Lower leg skin (tissue), 4 donors: ENCODE measurements at regions not wholly inside any gene's neighbourhood (a gene's known extent, or its start where the extent isn't known, plus 50 kb on each side); places are given as distances from the start of the nearest gene placed in this dataset.
"Not testable (repeated sequence)": the region's sequence is repeated elsewhere in the genome, so short reads cannot be mapped to it uniquely, and the experiment has no call there.

ENCODE experiments used
- DNase-seq, 2 donors: peaks; one replicate each; pipeline ENCODE4 v3.0.0-alpha.2; 2019; ENCODE audit warnings: low spot score in 2 of 2
- H3K4me3 ChIP-seq: fragments of 200-600 bp; sonication (generic); 2 replicates; pipeline ENCODE4 v1.5.1; 2017; ENCODE audit warnings: mild to moderate bottlenecking, low read depth; ENCODE audit not compliant: poor library complexity, severe bottlenecking
- POLR2A ChIP-seq, 2 donors: fragments of 450-650 bp; IDR thresholded peaks; one replicate each; pipeline ENCODE4 v1.6.1; 2016 to 2017; ENCODE audit warnings: antibody characterized with exemption in 2 of 2, mild to moderate bottlenecking in 1 of 2, moderate library complexity in 1 of 2
- WGBS, 2 donors: methylation state at CpG; one replicate each; pipeline ENCODE4 v1.1.5; 2018; 5-methylcytosine and 5-hydroxymethylcytosine counted together
- intact Hi-C: fragments of 100-400 bp; cut with DNase I; formaldehyde crosslinking; loops from one replicate; pipeline ENCODE4 v1.15.0; 2023; ENCODE audit warnings: low total_unique reads
- TF ChIP-seq, protein P1 (sequence below), 3 donors: fragments of 450-650 bp; IDR thresholded peaks; one replicate each; pipeline ENCODE4 v1.5.1; 2016; ENCODE audit warnings: antibody characterized with exemption in 3 of 3, mild to moderate bottlenecking in 3 of 3, moderate library complexity in 2 of 3

GRCh38 chr7:35869810-35870209 lies 69.0 kb downstream of the SEPTIN7 start:
- DNase-seq = no peak
- 76 to 77% methylated on average over 5 of the region's 5 CpGs for WGBS, 2 donors
- no peak for TF ChIP-seq POLR2A (IDR thresholded peaks at IDR 0.05)

GRCh38 chr7:35871856-35872255 lies 71.0 kb downstream of the SEPTIN7 start:
- no peak overlapping the region for H3K4me3 ChIP-seq
- TF ChIP-seq, protein P1, sequence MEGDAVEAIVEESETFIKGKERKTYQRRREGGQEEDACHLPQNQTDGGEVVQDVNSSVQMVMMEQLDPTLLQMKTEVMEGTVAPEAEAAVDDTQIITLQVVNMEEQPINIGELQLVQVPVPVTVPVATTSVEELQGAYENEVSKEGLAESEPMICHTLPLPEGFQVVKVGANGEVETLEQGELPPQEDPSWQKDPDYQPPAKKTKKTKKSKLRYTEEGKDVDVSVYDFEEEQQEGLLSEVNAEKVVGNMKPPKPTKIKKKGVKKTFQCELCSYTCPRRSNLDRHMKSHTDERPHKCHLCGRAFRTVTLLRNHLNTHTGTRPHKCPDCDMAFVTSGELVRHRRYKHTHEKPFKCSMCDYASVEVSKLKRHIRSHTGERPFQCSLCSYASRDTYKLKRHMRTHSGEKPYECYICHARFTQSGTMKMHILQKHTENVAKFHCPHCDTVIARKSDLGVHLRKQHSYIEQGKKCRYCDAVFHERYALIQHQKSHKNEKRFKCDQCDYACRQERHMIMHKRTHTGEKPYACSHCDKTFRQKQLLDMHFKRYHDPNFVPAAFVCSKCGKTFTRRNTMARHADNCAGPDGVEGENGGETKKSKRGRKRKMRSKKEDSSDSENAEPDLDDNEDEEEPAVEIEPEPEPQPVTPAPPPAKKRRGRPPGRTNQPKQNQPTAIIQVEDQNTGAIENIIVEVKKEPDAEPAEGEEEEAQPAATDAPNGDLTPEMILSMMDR (IDR thresholded peaks at IDR 0.05) = no peak
- no peak for TF ChIP-seq POLR2A (IDR thresholded peaks at IDR 0.05)
- no peak for DNase-seq
- intact Hi-C loops = no loop called here

More at GRCh38 chr7:35869810-35870209, 69.0 kb downstream of the SEPTIN7 start:
- intact Hi-C loops = no loop called here
- H3K4me3 ChIP-seq = no peak overlapping the region

- TF ChIP-seq, protein P1 (IDR thresholded peaks at IDR 0.05) = no peak
- no peak for TF ChIP-seq POLR2A (IDR thresholded peaks at IDR 0.05)
- WGBS, 2 donors = 24 to 45% methylated on average over 1 of the region's 1 CpG
- no peak overlapping the region for H3K4me3 ChIP-seq
- DNase-seq = no peak
- intact Hi-C loops = no loop called here
Measured at GRCh38 chr7:35874886-35875285, 74.0 kb downstream of the SEPTIN7 start.

DNA sequence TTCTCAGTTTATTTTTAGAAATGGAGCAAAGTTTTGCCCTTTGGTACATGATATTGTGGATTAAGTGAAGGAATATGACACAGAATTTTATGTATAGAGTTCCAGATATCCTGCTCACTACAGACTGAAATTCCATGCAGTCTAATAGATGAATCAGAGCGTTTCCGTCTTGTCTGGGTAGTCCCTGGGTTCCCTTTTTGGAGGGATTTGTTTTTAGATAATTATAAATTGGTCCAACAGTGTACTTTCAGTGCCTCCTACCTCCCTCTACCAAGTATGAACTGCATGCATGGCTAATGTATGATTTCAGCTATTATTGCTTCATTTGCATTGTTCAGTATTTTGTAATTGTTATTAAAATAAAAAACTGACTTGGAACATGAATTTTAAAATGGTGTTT lies 74.4 kb downstream of the SEPTIN7 start:
- no peak overlapping the region for H3K4me3 ChIP-seq
- TF ChIP-seq, protein P1 (IDR thresholded peaks at IDR 0.05) = no peak
- no peak for TF ChIP-seq POLR2A (IDR thresholded peaks at IDR 0.05)
- no peak for DNase-seq
- intact Hi-C loops = no loop called here
- 47 to 53% methylated on average over 2 of the region's 2 CpGs for WGBS, 2 donors

DNA sequence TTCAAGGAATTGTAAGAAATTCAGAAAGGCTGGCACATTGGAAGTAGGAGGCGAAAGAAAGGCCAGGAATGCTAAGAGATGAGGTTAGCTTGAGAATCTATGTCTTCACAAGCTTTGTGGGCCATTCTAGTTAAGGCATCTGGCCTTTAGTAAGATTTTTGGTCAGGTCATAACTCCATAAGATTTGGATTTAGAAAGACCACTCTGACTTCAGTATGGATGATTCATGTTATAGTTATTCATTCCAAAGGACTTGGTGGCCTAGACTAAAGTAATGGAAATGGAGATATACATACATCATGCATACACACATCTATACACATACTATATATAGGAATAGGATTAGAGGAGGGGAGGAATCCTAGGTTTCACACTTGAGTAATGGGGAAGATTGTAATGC lies 77.5 kb downstream of the SEPTIN7 start:
- intact Hi-C loops = no loop called here
- DNase-seq = no peak
- H3K4me3 ChIP-seq = no peak overlapping the region
- 94 to 100% methylated on average over 1 of the region's 1 CpG for WGBS, 2 donors
- TF ChIP-seq, protein P1 (IDR thresholded peaks at IDR 0.05) = no peak
- no peak for TF ChIP-seq POLR2A (IDR thresholded peaks at IDR 0.05)

DNA sequence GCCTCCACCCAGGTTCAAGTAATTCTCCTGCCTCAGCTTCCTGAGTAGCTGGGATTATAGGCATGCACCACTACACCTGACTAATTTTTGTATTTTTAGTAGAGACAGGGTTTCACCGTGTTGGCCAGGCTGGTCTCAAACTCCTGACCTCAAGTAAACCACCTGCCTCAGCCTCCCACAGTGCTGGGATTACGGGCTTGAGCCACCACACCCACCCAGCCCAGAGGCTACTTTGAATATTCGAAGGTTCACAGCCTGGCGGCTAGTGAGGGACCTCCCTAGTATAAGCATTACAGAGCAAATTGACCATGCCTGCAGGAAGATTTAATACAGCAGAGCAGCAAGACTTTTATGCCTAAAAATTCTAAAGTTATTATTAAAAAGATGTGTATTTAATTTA lies 86.6 kb downstream of the SEPTIN7 start:
- H3K4me3 ChIP-seq, DNase-seq, intact Hi-C loops: not testable (repeated sequence)
- WGBS, 2 donors = 83 to 91% methylated on average over 4 of the region's 4 CpGs

DNA sequence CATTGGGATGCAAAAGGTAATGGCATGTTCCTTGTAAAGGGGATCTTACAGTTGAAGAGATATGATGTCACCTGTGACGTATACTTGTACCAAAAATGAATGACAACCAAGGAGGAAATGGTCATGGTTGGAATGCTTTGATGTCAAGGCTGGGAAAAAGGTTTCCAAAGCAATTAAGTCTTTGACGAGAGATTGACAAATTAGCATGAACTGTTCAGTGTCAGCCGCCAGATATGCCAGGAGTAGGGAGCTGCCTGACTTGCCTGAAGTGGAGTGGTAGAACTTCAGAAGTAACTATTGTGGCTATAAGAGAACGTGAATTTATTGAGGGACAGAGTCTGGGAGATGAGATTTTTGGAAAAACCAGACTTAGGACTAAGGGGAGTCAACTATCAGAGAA lies 88.1 kb downstream of the SEPTIN7 start:
- no peak overlapping the region for H3K4me3 ChIP-seq
- no peak for DNase-seq
- intact Hi-C loops = no loop called here
- TF ChIP-seq, protein P1 (IDR thresholded peaks at IDR 0.05) = no peak
- TF ChIP-seq POLR2A (IDR thresholded peaks at IDR 0.05) = no peak
- 97% methylated on average over 4 of the region's 4 CpGs for WGBS, 2 donors
